DOHH2 (cell line): ENCODE measurements at regions not wholly inside any gene's neighbourhood (a gene's known extent, or its start where the extent isn't known, plus 50 kb on each side); places are given as distances from the start of the nearest gene placed in this dataset.

Experiments used
- H3F3A ChIP-seq: fragments of 200-600 bp; sonication (generic), shearing (Covaris generic); 2 replicates; pipeline ENCODE4 v1.6.0; 2016; ENCODE audit warnings: antibody characterized with exemption, mild to moderate bottlenecking; ENCODE audit not compliant: control insufficient read depth, insufficient read depth
- H3K27ac ChIP-seq: fragments of 200-600 bp; sonication (generic); 2 replicates; pipeline ENCODE4 v1.5.1; 2014; ENCODE audit warnings: low read depth, mild to moderate bottlenecking, low read length, moderate library complexity
- H3K27me3 ChIP-seq: fragments of 200-600 bp; sonication (generic); 2 replicates; pipeline ENCODE4 v1.6.1; 2014; ENCODE audit warnings: mild to moderate bottlenecking, low read length, mixed read lengths; ENCODE audit not compliant: control insufficient read depth
- H3K36me3 ChIP-seq: fragments of 200-600 bp; sonication (generic); 2 replicates; pipeline ENCODE4 v1.6.1; 2014; ENCODE audit warnings: mild to moderate bottlenecking, low read length, moderate library complexity, mixed read lengths; ENCODE audit not compliant: control insufficient read depth
- H3K4me1 ChIP-seq: fragments of 200-600 bp; sonication (generic); 2 replicates; pipeline ENCODE4 v1.6.1; 2014; ENCODE audit warnings: mild to moderate bottlenecking, low read length, mixed read lengths; ENCODE audit not compliant: control insufficient read depth
- H3K4me2 ChIP-seq: fragments of 200-600 bp; sonication (generic); 2 replicates; pipeline ENCODE4 v1.6.0; 2014; ENCODE audit warnings: mild to moderate bottlenecking, low read length, moderate library complexity
- H3K4me3 ChIP-seq: fragments of 200-600 bp; sonication (generic); 2 replicates; pipeline ENCODE4 v1.5.1; 2014; ENCODE audit warnings: mild to moderate bottlenecking, low read length, mixed read lengths
- H3K79me2 ChIP-seq: fragments of 200-600 bp; sonication (generic); 2 replicates; pipeline ENCODE4 v1.6.1; 2014; ENCODE audit warnings: mild to moderate bottlenecking, low read length, mixed read lengths; ENCODE audit not compliant: control insufficient read depth
- H3K9me2 ChIP-seq: fragments of 200-600 bp; sonication (generic); replicated peaks from 2 replicates; pipeline ENCODE4 v1.6.1; 2014; ENCODE audit warnings: mild to moderate bottlenecking, low read length, mixed read lengths; ENCODE audit not compliant: control insufficient read depth
- H3K9me3 ChIP-seq: fragments of 200-600 bp; sonication (generic); 2 replicates; pipeline ENCODE4 v1.6.1; 2014; ENCODE audit warnings: antibody characterized with exemption, low read length, mixed read lengths; ENCODE audit not compliant: control insufficient read depth, insufficient read depth
- H4K20me1 ChIP-seq: fragments of 200-600 bp; sonication (generic); 2 replicates; pipeline ENCODE4 v1.6.0; 2014; ENCODE audit warnings: low read depth, mild to moderate bottlenecking, antibody characterized with exemption, low read length, moderate library complexity; ENCODE audit not compliant: control insufficient read depth, insufficient read depth
- EZH2phosphoT487 ChIP-seq: fragments of 200-600 bp; sonication (generic); IDR thresholded peaks from 2 replicates; pipeline ENCODE4 v1.6.1; 2017; ENCODE audit warnings: borderline replicate concordance, mild to moderate bottlenecking, antibody characterized with exemption, low read length, moderate library complexity, mixed read lengths
- TF ChIP-seq, protein P1 (sequence below): fragments of 200-600 bp; sonication (generic); IDR thresholded peaks from one replicate; pipeline ENCODE4 v1.5.1; 2014; ENCODE audit warnings: antibody characterized with exemption, mild to moderate bottlenecking, low read depth, low read length; ENCODE audit not compliant: poor library complexity, severe bottlenecking

- Histone ChIP-seq H3K36me3 (no peaks in the 10 kb centered on the region), H3K27ac (no peak overlapping the region), H4K20me1 (no peaks in the 10 kb centered on the region), H3K9me2 (no peaks in the 10 kb centered on the region), H3K4me2 (no peak overlapping the region), H3K27me3 (no peaks in the 10 kb centered on the region), H3F3A (no peaks in the 10 kb centered on the region), H3K4me3 (no peak overlapping the region), H3K4me1 (peaks cover 18% of the 10 kb centered on the region), H3K79me2 (no peaks in the 10 kb centered on the region), H3K9me3 (peaks cover 21% of the 10 kb centered on the region)
- TF ChIP-seq, protein P1, sequence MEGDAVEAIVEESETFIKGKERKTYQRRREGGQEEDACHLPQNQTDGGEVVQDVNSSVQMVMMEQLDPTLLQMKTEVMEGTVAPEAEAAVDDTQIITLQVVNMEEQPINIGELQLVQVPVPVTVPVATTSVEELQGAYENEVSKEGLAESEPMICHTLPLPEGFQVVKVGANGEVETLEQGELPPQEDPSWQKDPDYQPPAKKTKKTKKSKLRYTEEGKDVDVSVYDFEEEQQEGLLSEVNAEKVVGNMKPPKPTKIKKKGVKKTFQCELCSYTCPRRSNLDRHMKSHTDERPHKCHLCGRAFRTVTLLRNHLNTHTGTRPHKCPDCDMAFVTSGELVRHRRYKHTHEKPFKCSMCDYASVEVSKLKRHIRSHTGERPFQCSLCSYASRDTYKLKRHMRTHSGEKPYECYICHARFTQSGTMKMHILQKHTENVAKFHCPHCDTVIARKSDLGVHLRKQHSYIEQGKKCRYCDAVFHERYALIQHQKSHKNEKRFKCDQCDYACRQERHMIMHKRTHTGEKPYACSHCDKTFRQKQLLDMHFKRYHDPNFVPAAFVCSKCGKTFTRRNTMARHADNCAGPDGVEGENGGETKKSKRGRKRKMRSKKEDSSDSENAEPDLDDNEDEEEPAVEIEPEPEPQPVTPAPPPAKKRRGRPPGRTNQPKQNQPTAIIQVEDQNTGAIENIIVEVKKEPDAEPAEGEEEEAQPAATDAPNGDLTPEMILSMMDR: no peak
- no peak for TF ChIP-seq EZH2phosphoT487
Observed at GRCh38 chr5:163362840-163363371, 74.5 kb upstream of the CCNG1 start.

GRCh38 chr5:163363389-163363788, 74.0 kb upstream of the CCNG1 start:
- no peaks in the 10 kb centered on the region for H3K79me2 ChIP-seq
- peaks cover 18% of the 10 kb centered on the region for H3K4me1 ChIP-seq
- no peak overlapping the region for H3K4me2 ChIP-seq
- no peak overlapping the region for H3K4me3 ChIP-seq
- peaks cover 21% of the 10 kb centered on the region for H3K9me3 ChIP-seq
- no peaks in the 10 kb centered on the region for H3K9me2 ChIP-seq
- H3K36me3 ChIP-seq: no peaks in the 10 kb centered on the region
- no peaks in the 10 kb centered on the region for H3F3A ChIP-seq
- H3K27ac ChIP-seq: no peak overlapping the region
- H3K27me3 ChIP-seq: no peaks in the 10 kb centered on the region
- TF ChIP-seq, protein P1: no peak
- no peak for TF ChIP-seq EZH2phosphoT487
- H4K20me1 ChIP-seq: no peaks in the 10 kb centered on the region

DNA sequence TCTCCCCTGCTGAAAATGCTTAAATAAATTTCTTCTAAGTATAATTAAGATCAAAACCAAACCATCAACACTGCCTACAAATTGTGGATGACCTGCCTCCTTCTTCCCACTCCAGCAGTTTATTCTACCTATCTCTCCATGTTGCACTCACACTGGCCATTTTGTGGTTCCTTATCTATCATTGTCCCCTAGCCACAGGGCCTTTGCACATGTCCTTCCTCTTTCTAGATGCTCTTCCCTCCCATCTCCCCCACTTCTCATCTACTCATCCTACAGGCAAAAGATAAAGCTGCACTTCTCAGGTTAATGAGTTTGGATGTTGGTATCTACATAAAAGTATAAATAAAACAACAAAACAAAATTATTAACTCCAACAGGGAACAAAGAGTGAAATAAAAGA, 70.6 kb upstream of the CCNG1 start:
- Histone ChIP-seq H3K79me2 (no peaks in the 10 kb centered on the region), H3K4me1 (peaks cover 10% of the 10 kb centered on the region), H3K4me3 (no peak overlapping the region), H3K9me2 (no peaks in the 10 kb centered on the region), H3K4me2 (no peak overlapping the region), H3K36me3 (no peaks in the 10 kb centered on the region), H3K27ac (no peak overlapping the region), H3K9me3 (peaks cover 23% of the 10 kb centered on the region), H4K20me1 (no peaks in the 10 kb centered on the region), H3K27me3 (no peaks in the 10 kb centered on the region), H3F3A (no peaks in the 10 kb centered on the region)
- TF ChIP-seq EZH2phosphoT487: no peak
- TF ChIP-seq, protein P1: no peak
